SH-SY5Y (cell line): ENCODE measurements at regions not wholly inside any gene's neighbourhood (a gene's known extent, or its start where the extent isn't known, plus 50 kb on each side); places are given as distances from the start of the nearest gene placed in this dataset.

Experiments
- GATA2 ChIP-seq: IDR thresholded peaks from 2 replicates; pipeline ENCODE4 v1.6.1; 2011; ENCODE audit warnings: mild to moderate bottlenecking, low read depth, low read length
- GATA3 ChIP-seq: IDR thresholded peaks from 2 replicates; pipeline ENCODE4 v1.6.1; 2011; ENCODE audit warnings: low read depth, mild to moderate bottlenecking, low read length, moderate library complexity

DNA sequence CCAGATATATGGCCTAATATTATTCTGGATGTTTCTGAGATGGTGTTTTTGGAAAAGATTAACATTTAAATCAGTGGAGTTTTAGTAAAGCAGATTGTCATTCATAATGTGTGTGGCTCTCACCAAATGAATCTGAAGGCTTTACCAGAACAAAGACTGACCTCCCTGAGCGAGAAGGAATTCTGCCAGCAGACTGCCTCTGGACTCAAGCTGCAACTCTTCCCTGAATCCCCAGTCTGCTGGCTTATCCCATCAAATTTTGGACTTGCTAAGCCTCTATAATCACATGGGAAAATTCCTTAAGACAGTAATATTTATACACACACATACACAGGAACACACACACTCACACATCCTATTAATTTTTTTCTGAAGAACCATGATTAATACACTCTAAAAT lies 102.3 kb downstream of the FAM174B start:
- no peak for TF ChIP-seq GATA2
- no peak for TF ChIP-seq GATA3
